DND-41 (cell line): ENCODE measurements at regions not wholly inside any gene's neighbourhood (a gene's known extent, or its start where the extent isn't known, plus 50 kb on each side); places are given as distances from the start of the nearest gene placed in this dataset.

Experiments used
- EZH2 ChIP-seq: IDR thresholded peaks from 3 replicates; pipeline ENCODE4 v1.6.1; 2012; ENCODE audit warnings: borderline replicate concordance, low read depth, mild to moderate bottlenecking, moderate library complexity, low read length, inconsistent platforms; ENCODE audit not compliant: severe bottlenecking
- TF ChIP-seq, protein P1 (sequence below): IDR thresholded peaks from 2 replicates; pipeline ENCODE4 v1.5.1; 2012; ENCODE audit warnings: borderline replicate concordance, low read length, moderate library complexity, mild to moderate bottlenecking; ENCODE audit not compliant: poor library complexity, severe bottlenecking; ENCODE audit errors: extremely low read depth

DNA sequence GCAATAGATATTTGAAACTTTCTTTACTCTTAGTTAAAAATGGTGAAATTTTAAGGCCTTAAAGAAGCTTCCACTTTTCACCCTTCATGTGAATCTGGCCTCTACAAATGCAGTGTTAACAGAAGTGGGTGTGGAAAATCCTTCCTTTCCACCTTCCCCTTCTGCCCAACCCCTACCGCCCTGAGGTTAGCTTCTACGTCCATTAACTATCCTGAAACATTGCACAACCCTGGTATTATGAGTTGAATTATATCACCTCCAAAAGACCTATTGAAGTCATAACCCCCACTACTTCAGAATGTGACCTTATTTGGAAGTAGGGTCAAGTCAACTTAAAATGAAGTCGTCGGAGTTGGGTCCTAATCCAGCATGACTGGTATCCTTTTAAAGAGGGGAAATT is 80.8 kb upstream of the ACSL3 start:
- TF ChIP-seq, protein P1, sequence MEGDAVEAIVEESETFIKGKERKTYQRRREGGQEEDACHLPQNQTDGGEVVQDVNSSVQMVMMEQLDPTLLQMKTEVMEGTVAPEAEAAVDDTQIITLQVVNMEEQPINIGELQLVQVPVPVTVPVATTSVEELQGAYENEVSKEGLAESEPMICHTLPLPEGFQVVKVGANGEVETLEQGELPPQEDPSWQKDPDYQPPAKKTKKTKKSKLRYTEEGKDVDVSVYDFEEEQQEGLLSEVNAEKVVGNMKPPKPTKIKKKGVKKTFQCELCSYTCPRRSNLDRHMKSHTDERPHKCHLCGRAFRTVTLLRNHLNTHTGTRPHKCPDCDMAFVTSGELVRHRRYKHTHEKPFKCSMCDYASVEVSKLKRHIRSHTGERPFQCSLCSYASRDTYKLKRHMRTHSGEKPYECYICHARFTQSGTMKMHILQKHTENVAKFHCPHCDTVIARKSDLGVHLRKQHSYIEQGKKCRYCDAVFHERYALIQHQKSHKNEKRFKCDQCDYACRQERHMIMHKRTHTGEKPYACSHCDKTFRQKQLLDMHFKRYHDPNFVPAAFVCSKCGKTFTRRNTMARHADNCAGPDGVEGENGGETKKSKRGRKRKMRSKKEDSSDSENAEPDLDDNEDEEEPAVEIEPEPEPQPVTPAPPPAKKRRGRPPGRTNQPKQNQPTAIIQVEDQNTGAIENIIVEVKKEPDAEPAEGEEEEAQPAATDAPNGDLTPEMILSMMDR, result no peak
- no peak for TF ChIP-seq EZH2
